KBM-7 (cell line): ENCODE measurements at regions not wholly inside any gene's neighbourhood (a gene's known extent, or its start where the extent isn't known, plus 50 kb on each side); places are given as distances from the start of the nearest gene placed in this dataset.

ENCODE experiments used
- DNase-seq: peaks from one replicate; pipeline ENCODE4 v3.0.0-alpha.2; 2015
- in situ Hi-C: fragments of 300-500 bp; cut with MboI; formaldehyde crosslinking; loops from 2 replicates; pipeline ENCODE4 v1.14.3; 2020; ENCODE audit warnings: low sequenced_read_pairs, low pct_unique_long_range_greater_than_20kb, mixed read lengths

GRCh38 chr1:198030682-198031081, 113.5 kb downstream of the LHX9 start:
- DNase-seq, result no peak

DNA sequence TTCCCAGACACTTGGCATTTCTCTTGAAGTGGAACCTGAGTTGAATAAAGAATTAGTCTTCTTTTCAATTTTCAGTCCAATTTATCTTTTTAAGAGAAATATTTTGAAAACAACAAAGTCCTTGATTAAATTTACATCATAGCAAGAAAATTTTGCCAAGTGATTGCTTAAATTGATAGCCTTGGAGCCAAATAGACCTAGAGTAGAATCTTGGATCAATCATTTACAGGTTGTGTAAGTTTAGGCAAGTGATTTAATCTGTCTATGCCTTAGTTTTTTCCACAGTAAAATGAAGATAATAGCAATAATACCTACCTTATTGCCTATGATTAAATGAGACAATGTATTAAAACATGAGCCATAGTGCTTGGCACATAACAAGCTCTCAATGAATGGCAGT, 113.9 kb downstream of the LHX9 start:
- in situ Hi-C loops, result no loop called here
- no peak for DNase-seq

More at GRCh38 chr1:198030682-198031081, 113.5 kb downstream of the LHX9 start:
- in situ Hi-C loops, result no loop called here

DNA sequence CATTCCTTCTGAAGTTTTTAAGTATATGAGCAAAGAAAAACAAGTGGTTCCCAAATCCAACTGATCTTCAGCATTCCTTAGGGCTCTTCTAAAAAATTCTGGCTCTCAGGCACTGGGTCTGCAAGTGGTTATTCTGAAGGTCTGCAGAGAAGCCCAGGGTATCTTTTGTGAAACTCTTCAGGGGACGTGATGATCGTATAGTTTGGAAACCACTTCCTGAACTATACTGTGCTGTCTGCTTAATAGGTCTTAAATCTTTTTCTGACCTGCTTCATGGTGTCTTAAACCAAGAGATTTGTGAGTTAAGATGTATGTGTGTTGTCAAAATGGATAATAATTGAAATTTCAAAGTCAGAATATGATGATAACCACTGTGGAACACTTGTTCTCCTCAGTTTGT, 115.5 kb downstream of the LHX9 start:
- in situ Hi-C loops, result no loop called here
- DNase-seq, result no peak

GRCh38 chr1:198040880-198041279, 115.9 kb upstream of the NEK7 start:
- peak; percentile 16 for DNase-seq
- in situ Hi-C loops, result no loop called here

GRCh38 chr1:198042168-198042567, 114.6 kb upstream of the NEK7 start:
- DNase-seq, result no peak
- in situ Hi-C loops, result no loop called here

DNA sequence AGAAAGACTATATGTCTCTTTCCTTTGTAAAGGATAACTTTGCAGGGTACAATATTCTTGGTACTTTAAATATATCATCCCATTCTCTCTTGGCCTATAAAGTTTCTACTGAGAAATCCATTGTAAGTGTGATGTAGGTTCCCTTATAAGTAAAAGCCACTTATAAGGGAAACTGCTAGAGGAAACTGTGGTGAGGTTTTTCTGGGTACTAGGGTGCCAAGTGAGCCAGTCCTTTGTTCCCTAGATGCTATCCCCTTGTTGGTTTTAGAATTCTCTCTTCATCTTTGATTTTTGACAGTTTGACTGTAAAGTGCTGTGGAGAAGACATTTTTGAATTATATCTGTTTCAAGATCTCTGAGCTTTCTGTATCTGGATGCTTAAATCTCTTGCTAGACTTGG, 108.9 kb upstream of the NEK7 start:
- in situ Hi-C loops, result no loop called here
- DNase-seq, result peak; percentile 21

GRCh38 chr1:198054510-198054909, 102.3 kb upstream of the NEK7 start:
- in situ Hi-C loops, result no loop called here

DNA sequence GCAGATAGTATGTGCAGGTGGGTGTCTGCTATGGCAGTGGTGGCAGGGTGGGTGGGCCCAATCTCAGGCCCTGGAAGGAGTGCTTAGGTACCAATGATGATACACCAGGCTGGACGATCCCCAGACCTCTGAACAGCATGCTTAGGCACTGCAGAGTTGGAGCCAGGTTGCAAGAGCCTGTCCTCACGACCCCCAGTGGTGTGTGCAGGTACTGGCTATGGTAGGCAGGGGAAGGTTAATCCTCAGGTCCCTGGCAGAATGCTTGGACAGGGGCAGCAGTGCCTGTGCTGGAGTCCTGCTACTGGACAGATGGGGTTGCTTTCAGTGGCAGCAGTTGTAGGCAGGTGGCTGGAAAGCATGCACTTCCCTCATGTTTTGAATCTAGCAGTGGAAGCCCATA, 100.5 kb upstream of the NEK7 start:
- in situ Hi-C loops, result no loop called here
- DNase-seq, result no peak

More at GRCh38 chr1:198054510-198054909, 102.3 kb upstream of the NEK7 start:
- no peak for DNase-seq

GRCh38 chr1:198064181-198064580, 92.6 kb upstream of the NEK7 start:
- DNase-seq, result no peak
- in situ Hi-C loops, result no loop called here

- in situ Hi-C loops, result no loop called here
Measured at GRCh38 chr1:198068285-198068684, 88.5 kb upstream of the NEK7 start.

DNA sequence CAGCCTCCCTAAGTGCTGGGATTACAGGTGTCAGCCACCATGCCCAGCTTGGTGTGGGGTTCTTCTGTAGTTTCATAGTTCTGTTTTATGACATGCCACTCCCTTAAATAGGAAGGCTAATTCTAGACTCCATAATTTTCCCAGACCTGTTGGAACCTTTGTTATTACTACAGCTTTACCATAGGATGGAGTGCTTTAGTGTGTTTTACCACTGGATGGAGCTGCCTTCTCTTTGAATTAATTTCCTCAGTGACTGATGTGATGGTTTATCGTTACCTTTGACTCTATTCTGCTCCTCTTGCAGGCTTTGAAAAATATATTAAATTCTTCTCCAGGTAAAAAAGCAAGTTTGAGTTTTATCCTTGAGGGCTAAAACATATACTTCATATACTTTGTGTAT, 84.6 kb upstream of the NEK7 start:
- in situ Hi-C loops, result no loop called here
- DNase-seq, result no peak

More at GRCh38 chr1:198068285-198068684, 88.5 kb upstream of the NEK7 start:
- DNase-seq, result no peak

GRCh38 chr1:198075296-198075695, 81.5 kb upstream of the NEK7 start:
- in situ Hi-C loops, result no loop called here
- DNase-seq, result no peak

DNA sequence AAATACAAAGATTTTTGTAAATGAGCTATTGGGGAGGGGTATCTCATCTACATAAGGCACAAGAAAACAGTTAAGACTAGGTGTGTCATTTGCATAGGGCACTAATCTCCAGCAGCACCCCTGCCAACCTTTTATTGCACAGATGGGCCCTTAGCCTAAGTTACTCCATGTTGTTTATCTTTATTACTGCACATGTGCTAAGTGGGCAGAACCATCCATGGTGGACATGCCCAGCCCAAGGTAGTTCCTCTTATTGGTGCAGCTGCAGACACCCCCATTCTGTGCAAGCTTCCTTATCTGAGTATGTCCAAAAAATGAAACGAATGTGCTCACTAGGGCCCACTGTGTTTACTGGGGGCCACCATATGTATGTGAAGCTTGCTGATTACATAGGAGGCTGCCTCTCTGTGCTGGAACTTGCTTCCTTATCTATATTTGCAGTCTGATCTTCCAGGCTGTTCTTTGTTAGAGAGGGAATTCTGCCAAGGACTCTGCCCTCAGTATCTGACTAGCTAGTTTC, 77.3 kb upstream of the NEK7 start:
- peak; percentile 60 for DNase-seq

GRCh38 chr1:198082576-198082975, 74.2 kb upstream of the NEK7 start:
- in situ Hi-C loops, result no loop called here
- DNase-seq, result no peak

More for the DNA sequence above, 77.3 kb upstream of the NEK7 start:
- in situ Hi-C loops, result no loop called here

DNA sequence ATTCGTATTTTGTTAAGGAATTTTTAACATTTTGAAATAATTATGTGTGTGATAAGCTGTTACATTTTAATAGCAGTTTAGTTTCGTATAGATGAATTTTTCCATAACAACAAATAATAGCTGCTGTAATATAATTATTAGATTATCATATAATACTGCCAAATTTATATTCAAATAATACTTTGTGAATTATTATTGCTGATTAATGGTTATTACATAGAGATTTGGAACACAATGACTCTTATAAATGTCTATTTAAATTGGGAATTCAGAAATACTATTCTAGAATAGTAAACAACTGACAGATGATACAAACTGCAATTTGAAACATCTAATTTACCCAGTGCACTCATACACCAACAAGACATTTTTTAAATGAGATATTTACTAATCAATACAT, 73.2 kb upstream of the NEK7 start:
- in situ Hi-C loops, result no loop called here
- DNase-seq, result no peak

DNA sequence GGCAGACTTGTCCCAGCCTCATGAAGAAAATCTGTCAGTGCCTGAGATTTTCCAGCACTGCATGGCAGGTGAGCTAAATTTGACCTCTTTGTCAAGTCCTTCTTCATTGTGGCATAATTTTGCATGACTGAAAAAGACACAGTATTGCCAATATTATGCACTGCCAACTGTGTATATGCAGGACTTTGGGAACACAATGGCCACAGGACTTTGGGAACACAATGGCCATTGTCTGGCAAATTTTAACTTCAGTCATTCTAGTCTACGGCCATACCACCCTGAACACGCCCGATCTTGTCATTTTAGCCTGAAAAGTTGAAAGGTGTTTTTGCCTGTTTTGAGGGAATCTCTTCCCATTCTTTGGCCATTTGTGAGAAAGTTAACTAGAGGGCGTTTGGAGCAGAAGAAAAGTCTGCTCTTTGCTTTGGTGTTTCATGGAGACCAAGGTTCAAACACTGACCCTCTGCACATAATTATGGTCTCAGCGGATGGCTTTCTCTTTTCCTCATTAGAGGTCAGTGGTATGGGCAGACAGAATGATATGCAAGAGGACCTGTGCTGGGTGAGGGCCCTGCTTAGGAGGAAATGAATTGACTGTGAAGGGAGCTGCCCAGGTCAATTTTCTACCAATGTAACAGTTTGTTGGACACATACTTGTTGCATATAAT, 72.4 kb upstream of the NEK7 start:
- DNase-seq, result no peak
- in situ Hi-C loops, result no loop called here

GRCh38 chr1:198086051-198086745, 70.6 kb upstream of the NEK7 start:
- DNase-seq, result no peak
- in situ Hi-C loops, result no loop called here

GRCh38 chr1:198087831-198088230, 69.0 kb upstream of the NEK7 start:
- no peak for DNase-seq
- in situ Hi-C loops, result no loop called here

DNA sequence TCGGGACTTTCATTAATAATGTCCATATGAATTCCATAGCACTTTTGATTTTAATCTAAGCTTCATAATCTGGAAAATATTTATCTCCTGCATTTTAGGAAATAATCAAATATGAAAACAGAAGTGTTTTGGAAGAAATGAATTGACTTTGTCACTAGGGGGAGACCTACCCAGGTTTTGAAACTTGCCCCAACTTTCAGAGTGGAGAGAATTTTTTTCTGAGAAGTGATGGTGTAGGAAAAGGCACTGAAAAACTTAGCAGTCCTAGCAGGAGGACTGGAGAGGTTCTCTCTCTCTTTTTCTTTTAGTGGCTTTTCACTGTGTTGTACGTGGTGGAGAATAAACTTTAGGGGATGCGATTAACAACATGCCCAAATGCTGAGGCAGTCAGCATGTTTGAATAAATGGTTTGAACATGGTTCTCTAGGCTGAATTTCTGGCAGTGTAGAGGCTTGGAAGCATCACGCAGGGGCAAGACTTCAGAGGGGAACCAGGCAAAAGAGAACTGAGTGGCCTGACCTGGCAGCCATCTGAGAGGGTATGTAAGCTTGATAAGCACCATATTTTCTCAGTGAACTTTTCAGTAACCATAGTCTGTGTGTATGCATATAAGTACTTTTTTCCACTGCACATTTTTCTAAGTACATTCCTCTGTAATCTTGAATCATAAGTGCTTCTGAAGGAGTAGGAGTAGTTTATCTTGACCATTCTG, 68.3 kb upstream of the NEK7 start:
- in situ Hi-C loops, result no loop called here
- peak; percentile 59 for DNase-seq

DNA sequence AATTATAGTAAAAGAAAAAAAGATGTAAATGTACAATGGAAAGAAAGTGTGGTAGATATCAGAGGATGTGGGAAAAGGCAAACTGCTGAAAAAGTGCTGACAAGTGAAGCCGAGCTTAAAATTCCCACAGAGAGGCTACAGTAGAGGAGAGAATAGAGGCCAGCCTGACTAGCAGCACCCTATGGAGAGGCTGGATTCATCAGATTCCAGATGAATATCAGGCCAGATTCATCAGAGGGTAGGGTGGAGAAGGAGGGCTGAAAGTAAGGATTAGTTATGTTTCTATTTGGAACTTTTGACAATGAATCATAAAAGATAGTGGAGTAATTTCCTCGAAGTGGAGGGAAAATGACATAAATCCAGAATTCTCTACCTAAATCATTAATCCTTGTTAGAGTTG, 60.4 kb upstream of the NEK7 start:
- in situ Hi-C loops, result no loop called here
- no peak for DNase-seq
